Karpas-422 (cell line): ENCODE measurements at regions not wholly inside any gene's neighbourhood (a gene's known extent, or its start where the extent isn't known, plus 50 kb on each side); places are given as distances from the start of the nearest gene placed in this dataset.

Experiments
- DNase-seq: peaks from one replicate; pipeline ENCODE4 v3.0.0-alpha.2; 2015
- H2AFZ ChIP-seq: fragments of 200-600 bp; sonication (generic); 2 replicates; pipeline ENCODE4 v1.6.1; 2014; ENCODE audit warnings: antibody characterized with exemption, low read length, mixed read lengths
- H3K27ac ChIP-seq: fragments of 200-600 bp; sonication (generic); 2 replicates; pipeline ENCODE4 v1.5.1; 2014; ENCODE audit warnings: mild to moderate bottlenecking, low read length, moderate library complexity
- H3K27me3 ChIP-seq: fragments of 200-600 bp; sonication (generic); 2 replicates; pipeline ENCODE4 v1.6.1; 2014; ENCODE audit warnings: low read length, mixed read lengths
- H3K36me3 ChIP-seq: fragments of 200-600 bp; sonication (generic); 2 replicates; pipeline ENCODE4 v1.6.1; 2014; ENCODE audit warnings: low read length, mixed read lengths; ENCODE audit not compliant: insufficient read depth
- H3K4me1 ChIP-seq: fragments of 200-600 bp; sonication (generic); 2 replicates; pipeline ENCODE4 v1.6.1; 2014; ENCODE audit warnings: mild to moderate bottlenecking, low read length, mixed read lengths
- H3K4me2 ChIP-seq: fragments of 200-600 bp; sonication (generic); 2 replicates; pipeline ENCODE4 v1.6.1; 2014; ENCODE audit warnings: low read length, low read depth, mild to moderate bottlenecking; ENCODE audit not compliant: poor library complexity, severe bottlenecking
- H3K4me3 ChIP-seq: fragments of 200-600 bp; sonication (generic); 2 replicates; pipeline ENCODE4 v1.5.1; 2014; ENCODE audit warnings: mild to moderate bottlenecking, antibody characterized with exemption, low read length, mixed read lengths
- H3K79me2 ChIP-seq: fragments of 200-600 bp; sonication (generic); 2 replicates; pipeline ENCODE4 v1.6.1; 2014; ENCODE audit warnings: mild to moderate bottlenecking, low read length, mixed read lengths
- H3K9ac ChIP-seq: fragments of 200-600 bp; sonication (generic); 2 replicates; pipeline ENCODE4 v1.6.0; 2014; ENCODE audit warnings: low read length
- H3K9me2 ChIP-seq: fragments of 200-600 bp; sonication (generic), shearing (Covaris generic); replicated peaks from 2 replicates; pipeline ENCODE4 v1.6.0; 2014; ENCODE audit warnings: mild to moderate bottlenecking, low read length, moderate library complexity; ENCODE audit not compliant: insufficient read depth
- H3K9me3 ChIP-seq: fragments of 300-700, 200-600 bp; sonication (generic); 2 replicates; pipeline ENCODE4 v1.6.1; 2014; ENCODE audit warnings: low read length, mixed read lengths
- H4K20me1 ChIP-seq: fragments of 200-600 bp; sonication (generic); 2 replicates; pipeline ENCODE4 v1.6.1; 2014; ENCODE audit warnings: mild to moderate bottlenecking, antibody characterized with exemption, low read length, low read depth; ENCODE audit not compliant: insufficient read depth

- Histone ChIP-seq H3K27me3 (no peaks in the 10 kb centered on the region), H3K9me2 (no peaks in the 10 kb centered on the region), H3K9me3 (no peaks in the 10 kb centered on the region), H4K20me1 (no peaks in the 10 kb centered on the region), H3K79me2 (no peaks in the 10 kb centered on the region), H2AFZ (no peak overlapping the region), H3K36me3 (no peaks in the 10 kb centered on the region), H3K4me3 (no peak overlapping the region), H3K9ac (no peak overlapping the region), H3K4me2 (no peak overlapping the region), H3K27ac (no peak overlapping the region), H3K4me1 (peaks cover 4% of the 10 kb centered on the region)
- DNase-seq, result no peak
These were observed 373.6 kb upstream of the SGCD start for GRCh38 chr5:155953335-155953734.

GRCh38 chr5:155954701-155955445 is 372.1 kb upstream of the SGCD start:
- Histone ChIP-seq H2AFZ (no peak overlapping the region), H3K4me1 (peaks cover 4% of the 10 kb centered on the region), H3K9me2 (no peaks in the 10 kb centered on the region), H3K27me3 (no peaks in the 10 kb centered on the region), H3K9ac (no peak overlapping the region), H3K4me2 (no peak overlapping the region), H3K36me3 (no peaks in the 10 kb centered on the region), H3K27ac (no peak overlapping the region), H3K79me2 (no peaks in the 10 kb centered on the region), H3K9me3 (no peaks in the 10 kb centered on the region), H3K4me3 (no peak overlapping the region), H4K20me1 (no peaks in the 10 kb centered on the region)
- DNase-seq, result no peak

- no peak overlapping the region for H3K9ac ChIP-seq
- no peaks in the 10 kb centered on the region for H3K79me2 ChIP-seq
- H3K4me2 ChIP-seq, result no peak overlapping the region
- H3K36me3 ChIP-seq, result no peaks in the 10 kb centered on the region
- no peaks in the 10 kb centered on the region for H3K4me1 ChIP-seq
- H3K9me2 ChIP-seq, result no peaks in the 10 kb centered on the region
- no peak overlapping the region for H2AFZ ChIP-seq
- H4K20me1 ChIP-seq, result no peaks in the 10 kb centered on the region
- no peak for DNase-seq
- no peak overlapping the region for H3K4me3 ChIP-seq
- no peaks in the 10 kb centered on the region for H3K9me3 ChIP-seq
- no peak overlapping the region for H3K27ac ChIP-seq
- no peaks in the 10 kb centered on the region for H3K27me3 ChIP-seq
These were observed 369.1 kb upstream of the SGCD start for GRCh38 chr5:155957884-155958283.

GRCh38 chr5:155959082-155959481 is 367.9 kb upstream of the SGCD start:
- Histone ChIP-seq H4K20me1 (no peaks in the 10 kb centered on the region), H3K9ac (no peak overlapping the region), H3K4me2 (no peak overlapping the region), H3K27me3 (no peaks in the 10 kb centered on the region), H3K27ac (no peak overlapping the region), H2AFZ (no peak overlapping the region), H3K9me3 (no peaks in the 10 kb centered on the region), H3K4me3 (no peak overlapping the region), H3K9me2 (no peaks in the 10 kb centered on the region), H3K4me1 (no peaks in the 10 kb centered on the region), H3K79me2 (no peaks in the 10 kb centered on the region), H3K36me3 (no peaks in the 10 kb centered on the region)
- no peak for DNase-seq

- no peaks in the 10 kb centered on the region for H3K79me2 ChIP-seq
- no peak overlapping the region for H3K27ac ChIP-seq
- H3K27me3 ChIP-seq, result no peaks in the 10 kb centered on the region
- H3K9me3 ChIP-seq, result no peaks in the 10 kb centered on the region
- no peaks in the 10 kb centered on the region for H4K20me1 ChIP-seq
- H3K36me3 ChIP-seq, result no peaks in the 10 kb centered on the region
- no peak overlapping the region for H2AFZ ChIP-seq
- no peak overlapping the region for H3K4me2 ChIP-seq
- H3K4me3 ChIP-seq, result no peak overlapping the region
- DNase-seq, result no peak
- H3K9ac ChIP-seq, result no peak overlapping the region
- no peaks in the 10 kb centered on the region for H3K4me1 ChIP-seq
- H3K9me2 ChIP-seq, result no peaks in the 10 kb centered on the region
These were observed 366.8 kb upstream of the SGCD start for GRCh38 chr5:155960177-155960576.

GRCh38 chr5:155969537-155969936 is 357.4 kb upstream of the SGCD start:
- H3K9me2 ChIP-seq, result no peaks in the 10 kb centered on the region
- no peaks in the 10 kb centered on the region for H4K20me1 ChIP-seq

GRCh38 chr5:155974369-155974768 is 352.6 kb upstream of the SGCD start:
- H2AFZ ChIP-seq, result no peak overlapping the region
- DNase-seq, result no peak
- H3K4me3 ChIP-seq, result no peak overlapping the region
- H3K27ac ChIP-seq, result no peak overlapping the region
- no peaks in the 10 kb centered on the region for H3K36me3 ChIP-seq
- no peak overlapping the region for H3K4me2 ChIP-seq
- no peaks in the 10 kb centered on the region for H3K27me3 ChIP-seq
- H4K20me1 ChIP-seq, result no peaks in the 10 kb centered on the region
- H3K9ac ChIP-seq, result no peak overlapping the region
- H3K9me3 ChIP-seq, result no peaks in the 10 kb centered on the region
- H3K9me2 ChIP-seq, result no peaks in the 10 kb centered on the region
- H3K4me1 ChIP-seq, result no peaks in the 10 kb centered on the region
- no peaks in the 10 kb centered on the region for H3K79me2 ChIP-seq

More at GRCh38 chr5:155969537-155969936, 357.4 kb upstream of the SGCD start:
- no peaks in the 10 kb centered on the region for H3K27me3 ChIP-seq
- H3K4me3 ChIP-seq, result no peak overlapping the region
- H3K4me2 ChIP-seq, result no peak overlapping the region
- H3K9ac ChIP-seq, result no peak overlapping the region
- DNase-seq, result no peak
- H2AFZ ChIP-seq, result no peak overlapping the region
- H3K4me1 ChIP-seq, result no peaks in the 10 kb centered on the region
- H3K9me3 ChIP-seq, result no peaks in the 10 kb centered on the region
- no peak overlapping the region for H3K27ac ChIP-seq
- H3K36me3 ChIP-seq, result no peaks in the 10 kb centered on the region
- H3K79me2 ChIP-seq, result no peaks in the 10 kb centered on the region

- H3K9me3 ChIP-seq, result no peaks in the 10 kb centered on the region
- H3K9me2 ChIP-seq, result no peaks in the 10 kb centered on the region
- no peak overlapping the region for H3K27ac ChIP-seq
- no peaks in the 10 kb centered on the region for H3K79me2 ChIP-seq
- H3K4me2 ChIP-seq, result no peak overlapping the region
- H3K36me3 ChIP-seq, result no peaks in the 10 kb centered on the region
- DNase-seq, result no peak
- H3K4me3 ChIP-seq, result no peak overlapping the region
- no peak overlapping the region for H3K9ac ChIP-seq
- no peak overlapping the region for H2AFZ ChIP-seq
- H3K4me1 ChIP-seq, result no peaks in the 10 kb centered on the region
- H3K27me3 ChIP-seq, result 0 out of 2 replicates have a peak, but pooled peaks cover under 1% of the 10 kb centered on the region
- H4K20me1 ChIP-seq, result no peaks in the 10 kb centered on the region
These were observed 348.1 kb upstream of the SGCD start for GRCh38 chr5:155978850-155979249.
